ENCODE measurements at regions not wholly inside any gene's neighbourhood (a gene's known extent, or its start where the extent isn't known, plus 50 kb on each side); places are given as distances from the start of the nearest gene placed in this dataset.
"Not testable (repeated sequence)": the region's sequence is repeated elsewhere in the genome, so short reads cannot be mapped to it uniquely, and the experiment has no call there.

DNA sequence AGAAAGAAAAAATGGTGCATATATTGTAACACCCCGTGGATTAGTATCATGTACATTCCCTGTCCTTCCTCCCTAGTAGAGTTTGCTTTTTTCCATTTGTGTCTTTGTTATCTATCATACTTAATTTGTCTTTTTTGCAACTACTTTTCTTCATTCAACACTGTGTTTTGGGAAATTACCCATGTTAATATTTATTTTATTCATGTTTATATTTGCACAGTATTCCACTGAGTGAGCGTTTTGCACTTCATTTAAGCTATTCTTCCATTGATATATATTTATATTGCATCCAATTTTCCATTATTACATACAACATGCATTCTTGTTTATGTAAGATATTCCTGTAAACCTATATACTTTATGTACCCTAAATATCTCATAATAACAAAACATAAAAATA lies 57.6 kb upstream of the FAM171A1 start:
- no peak for DNase-seq (ENCODE audit: low spot score)

DNA sequence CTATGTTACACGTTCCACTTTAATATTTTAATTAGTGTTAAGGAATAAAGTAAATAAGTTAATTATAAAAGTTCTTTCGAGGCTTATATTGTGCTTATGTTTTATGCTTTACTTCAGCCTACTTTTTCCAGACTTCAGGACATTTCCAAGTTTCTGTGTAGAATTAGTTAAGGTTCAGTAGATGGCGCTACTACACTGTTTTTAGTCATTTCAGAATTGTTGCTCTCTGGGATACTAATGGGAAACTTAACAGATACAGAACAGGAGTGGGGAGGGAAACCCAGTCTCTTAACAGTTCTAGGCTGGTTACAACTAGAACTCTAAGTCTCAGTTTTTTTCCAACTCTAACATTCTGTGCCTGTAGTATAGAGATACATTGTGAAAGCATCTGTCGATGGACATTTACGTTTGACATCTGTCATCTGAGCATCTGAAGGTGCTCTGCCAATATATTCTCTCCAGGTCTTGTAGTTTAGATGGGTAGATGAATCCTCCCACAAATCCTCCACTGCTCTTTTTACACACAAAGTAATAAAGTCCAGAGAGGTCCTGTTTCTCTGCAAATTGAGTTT lies 56.8 kb upstream of the FAM171A1 start:
- peak; percentile 74 for DNase-seq (ENCODE audit: low spot score)

DNA sequence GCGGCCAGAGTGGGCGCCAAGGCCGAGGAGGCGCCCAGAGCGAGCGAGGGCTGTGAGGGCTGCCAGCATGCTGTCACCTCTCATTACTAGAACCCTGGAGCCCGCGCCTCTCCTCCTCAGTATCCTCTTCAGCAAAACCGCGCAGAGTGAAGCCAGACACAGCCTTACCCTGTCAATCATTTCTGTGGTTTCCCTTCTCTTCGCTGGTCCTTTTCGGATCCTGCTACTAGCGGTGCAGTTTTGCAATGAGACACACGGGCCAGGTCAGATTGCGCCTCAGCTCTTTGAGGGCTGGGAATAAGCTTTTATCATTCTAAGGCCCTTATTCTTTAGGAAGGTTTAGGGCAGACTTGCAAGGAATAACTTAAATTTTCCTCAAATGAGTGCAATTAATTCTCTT lies 55.5 kb upstream of the FAM171A1 start:
- no peak for DNase-seq (ENCODE audit: low spot score)

DNA sequence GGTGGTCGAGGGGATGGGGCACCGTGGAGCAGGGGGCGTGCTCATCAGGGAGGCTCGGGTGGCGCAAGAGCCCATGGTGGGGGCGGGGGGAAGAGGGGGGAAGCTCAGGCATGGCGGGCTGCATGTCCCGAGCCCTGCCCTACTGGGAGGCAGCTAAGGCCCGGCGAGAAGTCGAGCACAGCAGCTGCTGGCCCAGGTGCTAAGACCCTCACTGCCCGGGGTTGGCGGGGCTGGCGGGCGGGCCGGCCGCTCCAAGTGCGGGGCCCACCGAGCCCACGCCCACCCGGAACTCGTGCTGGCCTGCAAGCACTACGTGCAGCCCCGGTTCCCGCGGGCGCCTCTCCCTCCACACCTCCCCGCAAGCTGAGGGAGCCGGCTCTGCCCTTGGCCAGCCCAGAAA lies 55.0 kb upstream of the FAM171A1 start:
- DNase-seq (ENCODE audit: low spot score): no peak

DNA sequence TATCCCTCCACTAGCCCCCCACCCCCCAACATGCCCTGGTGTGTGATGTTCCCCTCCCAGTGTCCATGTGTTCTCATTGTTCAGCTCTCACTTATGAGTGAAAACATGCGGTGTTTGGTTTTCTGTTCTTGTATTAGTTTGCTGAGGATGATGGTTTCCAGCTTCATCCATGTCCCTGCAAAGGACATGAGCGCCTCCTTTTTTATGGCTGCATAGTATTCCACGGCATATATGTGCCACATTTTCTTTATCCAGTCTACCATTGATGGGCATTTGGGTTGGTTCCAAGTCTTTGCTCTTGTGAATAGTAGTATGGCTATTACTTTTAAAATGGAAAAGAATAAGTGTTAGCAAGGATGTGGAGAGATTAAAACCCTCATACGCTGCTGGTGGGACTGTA lies 50.8 kb upstream of the FAM171A1 start:
- DNase-seq (ENCODE audit: low spot score): not testable (repeated sequence)

Data from cerebellar cortex (tissue), 1 donor.